Vagina (tissue), 2 donors: ENCODE measurements at regions not wholly inside any gene's neighbourhood (a gene's known extent, or its start where the extent isn't known, plus 50 kb on each side); places are given as distances from the start of the nearest gene placed in this dataset.

ENCODE experiments used
- DNase-seq, 2 donors: peaks; one replicate each; pipeline ENCODE4 v3.0.0-alpha.2; 2017; ENCODE audit errors: extremely low spot score in 2 of 2
- H3K27ac ChIP-seq: fragments of 200-600 bp; sonication (generic); one replicate; pipeline ENCODE4 v1.5.1; 2019
- H3K27me3 ChIP-seq: fragments of 200-600 bp; sonication (generic); one replicate; pipeline ENCODE4 v1.5.1; 2019
- H3K36me3 ChIP-seq, 2 donors: fragments of 200-600 bp; sonication (generic); one replicate each; pipeline ENCODE4 v1.5.1; 2017 to 2019
- H3K4me1 ChIP-seq: fragments of 200-600 bp; sonication (generic); one replicate; pipeline ENCODE4 v1.5.1; 2019
- H3K4me3 ChIP-seq, 2 donors: fragments of 200-600 bp; sonication (generic); 1 replicate in 1 of 2; 2 replicates in 1 of 2; pipeline ENCODE4 v1.5.1; 2016 to 2019
- H3K9me3 ChIP-seq: fragments of 200-600 bp; sonication (generic); one replicate; pipeline ENCODE4 v1.5.1; 2019
- CTCF ChIP-seq, 3 experiments: fragments of 450-650 bp in 2 of 3; fragments of 200-600 bp in 1 of 3; sonication (generic) in 1 of 3; IDR thresholded peaks; one replicate each; pipeline ENCODE4 v1.5.1; 2017 to 2019; ENCODE audit warnings: antibody characterized with exemption in 3 of 3, mild to moderate bottlenecking in 2 of 3, moderate library complexity in 2 of 3
- POLR2A ChIP-seq, 2 donors: fragments of 450-650 bp; IDR thresholded peaks; one replicate each; pipeline ENCODE4 v1.6.1; 2017; ENCODE audit warnings: antibody characterized with exemption in 2 of 2, mild to moderate bottlenecking in 2 of 2, moderate library complexity in 2 of 2
- POLR2AphosphoS5 ChIP-seq, 2 donors: sonication (generic); formaldehyde crosslinking; IDR thresholded peaks; one replicate each; pipeline ENCODE4 v1.9.0; 2017; ENCODE audit warnings: antibody characterized with exemption in 2 of 2, mild to moderate bottlenecking in 2 of 2, low read depth in 1 of 2; ENCODE audit not compliant: insufficient read depth in 1 of 2
- intact Hi-C: fragments of 100-400 bp; cut with DNase I; formaldehyde crosslinking; loops from one replicate; pipeline ENCODE4 v1.15.1; 2023

- no peak overlapping the region for H3K27ac ChIP-seq
- TF ChIP-seq POLR2AphosphoS5 (IDR thresholded peaks at IDR 0.05; ENCODE audit: insufficient read depth in 1 of 2, low read depth in 1 of 2): no peak
- TF ChIP-seq CTCF (IDR thresholded peaks at IDR 0.05): no peak
- TF ChIP-seq POLR2A (IDR thresholded peaks at IDR 0.05): no peak
- no peak for DNase-seq
- H3K4me1 ChIP-seq: no peaks in the 10 kb centered on the region
- H3K36me3 ChIP-seq: no peaks in the 10 kb centered on the region
- no peaks in the 10 kb centered on the region for H3K9me3 ChIP-seq
- intact Hi-C loops: no loop called here
- no peaks in the 10 kb centered on the region for H3K27me3 ChIP-seq
- H3K4me3 ChIP-seq: no peak overlapping the region
Observed at GRCh38 chr9:23887781-23888180, 61.7 kb upstream of the ELAVL2 start.
